ENCODE measurements at regions not wholly inside any gene's neighbourhood (a gene's known extent, or its start where the extent isn't known, plus 50 kb on each side); places are given as distances from the start of the nearest gene placed in this dataset.

GRCh38 chr4:151613290-151613689, 147.5 kb downstream of the GATB start:
- peak; percentile 67 for DNase-seq

GRCh38 chr4:151614561-151614960, 146.2 kb downstream of the GATB start:
- DNase-seq, result peak; percentile 49

GRCh38 chr4:151618858-151619257, 141.9 kb downstream of the GATB start:
- DNase-seq, result no peak

GRCh38 chr4:151620066-151620465, 140.7 kb downstream of the GATB start:
- no peak for DNase-seq
